ENCODE measurements at regions not wholly inside any gene's neighbourhood (a gene's known extent, or its start where the extent isn't known, plus 50 kb on each side); places are given as distances from the start of the nearest gene placed in this dataset.

DNA sequence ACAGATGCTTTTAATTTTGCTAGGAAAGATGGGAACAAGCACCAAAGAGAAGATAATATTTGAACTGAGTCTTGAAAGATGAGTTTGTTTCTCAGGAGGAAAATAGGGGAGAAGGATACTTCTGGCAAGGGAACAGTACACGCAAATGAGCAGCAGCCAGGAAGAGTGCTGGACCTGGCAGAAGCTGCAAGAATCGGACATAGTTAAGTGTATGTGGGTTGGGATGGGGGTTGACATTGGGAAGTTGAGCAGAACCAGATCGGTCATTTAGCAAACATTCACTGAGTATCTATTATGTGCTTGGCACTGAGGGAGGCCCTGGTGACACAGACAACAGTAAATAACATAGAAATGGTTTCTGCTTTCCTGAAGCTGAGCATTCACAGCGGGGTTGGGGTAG lies 198.8 kb downstream of the PLPP3 start:
- TF ChIP-seq, protein P1, sequence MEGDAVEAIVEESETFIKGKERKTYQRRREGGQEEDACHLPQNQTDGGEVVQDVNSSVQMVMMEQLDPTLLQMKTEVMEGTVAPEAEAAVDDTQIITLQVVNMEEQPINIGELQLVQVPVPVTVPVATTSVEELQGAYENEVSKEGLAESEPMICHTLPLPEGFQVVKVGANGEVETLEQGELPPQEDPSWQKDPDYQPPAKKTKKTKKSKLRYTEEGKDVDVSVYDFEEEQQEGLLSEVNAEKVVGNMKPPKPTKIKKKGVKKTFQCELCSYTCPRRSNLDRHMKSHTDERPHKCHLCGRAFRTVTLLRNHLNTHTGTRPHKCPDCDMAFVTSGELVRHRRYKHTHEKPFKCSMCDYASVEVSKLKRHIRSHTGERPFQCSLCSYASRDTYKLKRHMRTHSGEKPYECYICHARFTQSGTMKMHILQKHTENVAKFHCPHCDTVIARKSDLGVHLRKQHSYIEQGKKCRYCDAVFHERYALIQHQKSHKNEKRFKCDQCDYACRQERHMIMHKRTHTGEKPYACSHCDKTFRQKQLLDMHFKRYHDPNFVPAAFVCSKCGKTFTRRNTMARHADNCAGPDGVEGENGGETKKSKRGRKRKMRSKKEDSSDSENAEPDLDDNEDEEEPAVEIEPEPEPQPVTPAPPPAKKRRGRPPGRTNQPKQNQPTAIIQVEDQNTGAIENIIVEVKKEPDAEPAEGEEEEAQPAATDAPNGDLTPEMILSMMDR (IDR thresholded peaks at IDR 0.05) = no peak
- TF ChIP-seq EP300 (IDR thresholded peaks at IDR 0.05) (no peak), POLR2A (IDR thresholded peaks at IDR 0.05; ENCODE audit: low read depth) (no peak)
